Spleen (tissue), 7 donors: ENCODE measurements at regions not wholly inside any gene's neighbourhood (a gene's known extent, or its start where the extent isn't known, plus 50 kb on each side); places are given as distances from the start of the nearest gene placed in this dataset.

Source experiments
- CTCF ChIP-seq, 11 experiments: fragments of 200-600 bp in 7 of 11; fragments of 450-650 bp in 4 of 11; sonication (generic) in 4 of 11; IDR thresholded peaks in 8 of 11; conservative IDR thresholded peaks in 3 of 11; 1 replicate in 7 of 11; 2 replicates in 4 of 11; pipeline versions ENCODE4 v1.4.0 to v1.8.0; 2016 to 2021; ENCODE audit warnings: antibody characterized with exemption in 11 of 11, inconsistent platforms in 4 of 11, mild to moderate bottlenecking in 1 of 11
- POLR2A ChIP-seq, 3 donors: fragments of 450-650 bp; IDR thresholded peaks; one replicate each; pipeline ENCODE4 v1.5.1; 2017; ENCODE audit warnings: antibody characterized with exemption in 3 of 3, mild to moderate bottlenecking in 1 of 3
- POLR2AphosphoS5 ChIP-seq, 3 donors: sonication (generic); formaldehyde crosslinking; IDR thresholded peaks; one replicate each; pipeline ENCODE4 v1.5.1; 2017; ENCODE audit warnings: antibody characterized with exemption in 3 of 3
- donor health status: DM: no; HTN: no; CAD: no; lungs with moderate emphysema.
- donor health status: DM: no; HTN: no; CAD: no.
- donor health status: DM: no; HTN: no; CAD: no.

- TF ChIP-seq POLR2AphosphoS5 (IDR thresholded peaks at IDR 0.05) (no peak), CTCF (IDR thresholded peaks at IDR 0.05 in 8 of 11, conservative IDR thresholded peaks at IDR 0.05 in 3 of 11) (no peak), POLR2A (IDR thresholded peaks at IDR 0.05) (no peak)
These were observed 121.6 kb upstream of the SPRY2 start for GRCh38 chr13:80462567-80462966.
